Sigmoid colon (tissue), 4 donors: ENCODE measurements at regions not wholly inside any gene's neighbourhood (a gene's known extent, or its start where the extent isn't known, plus 50 kb on each side); places are given as distances from the start of the nearest gene placed in this dataset.

Experiments used
- EP300 ChIP-seq, 4 donors: sonication (generic); formaldehyde crosslinking; IDR thresholded peaks; one replicate each; pipeline ENCODE4 v1.6.1; 2017; ENCODE audit warnings: antibody characterized with exemption in 4 of 4
- POLR2A ChIP-seq, 2 donors: fragments of 450-650 bp; IDR thresholded peaks; one replicate each; pipeline ENCODE4 v1.6.1; 2016; ENCODE audit warnings: antibody characterized with exemption in 2 of 2, mild to moderate bottlenecking in 2 of 2, moderate library complexity in 2 of 2
- POLR2AphosphoS5 ChIP-seq, 4 donors: sonication (generic); formaldehyde crosslinking; IDR thresholded peaks; one replicate each; pipeline ENCODE4 v1.6.1; 2017; ENCODE audit warnings: antibody characterized with exemption in 4 of 4
- TF ChIP-seq, protein P1 (sequence below), 4 experiments: fragments of 450-650 bp in 3 of 4; fragments of 200-600 bp in 1 of 4; IDR thresholded peaks; one replicate each; pipeline ENCODE4 v1.5.1; 2016 to 2019; ENCODE audit warnings: antibody characterized with exemption in 4 of 4, mild to moderate bottlenecking in 3 of 4, moderate library complexity in 2 of 4

DNA sequence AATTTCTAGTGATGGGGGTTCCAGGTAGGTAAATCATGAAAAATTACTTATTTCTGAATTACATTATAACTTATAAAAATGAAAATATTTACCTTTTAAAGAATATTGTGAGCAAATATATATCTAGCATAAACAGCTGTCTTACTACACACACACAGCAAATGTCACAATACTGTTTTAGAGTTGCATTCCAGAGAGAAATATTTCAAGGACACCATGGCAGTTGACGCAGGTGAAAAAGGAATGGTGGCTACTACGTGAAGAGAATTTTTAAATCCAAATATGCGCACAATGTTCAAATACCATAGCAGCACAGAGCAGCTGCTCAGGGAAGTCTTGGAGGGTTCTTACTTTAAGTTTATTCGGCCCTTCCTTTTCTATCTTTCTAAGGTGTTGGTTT is 356.2 kb downstream of the CGGBP1 start:
- TF ChIP-seq, protein P1, sequence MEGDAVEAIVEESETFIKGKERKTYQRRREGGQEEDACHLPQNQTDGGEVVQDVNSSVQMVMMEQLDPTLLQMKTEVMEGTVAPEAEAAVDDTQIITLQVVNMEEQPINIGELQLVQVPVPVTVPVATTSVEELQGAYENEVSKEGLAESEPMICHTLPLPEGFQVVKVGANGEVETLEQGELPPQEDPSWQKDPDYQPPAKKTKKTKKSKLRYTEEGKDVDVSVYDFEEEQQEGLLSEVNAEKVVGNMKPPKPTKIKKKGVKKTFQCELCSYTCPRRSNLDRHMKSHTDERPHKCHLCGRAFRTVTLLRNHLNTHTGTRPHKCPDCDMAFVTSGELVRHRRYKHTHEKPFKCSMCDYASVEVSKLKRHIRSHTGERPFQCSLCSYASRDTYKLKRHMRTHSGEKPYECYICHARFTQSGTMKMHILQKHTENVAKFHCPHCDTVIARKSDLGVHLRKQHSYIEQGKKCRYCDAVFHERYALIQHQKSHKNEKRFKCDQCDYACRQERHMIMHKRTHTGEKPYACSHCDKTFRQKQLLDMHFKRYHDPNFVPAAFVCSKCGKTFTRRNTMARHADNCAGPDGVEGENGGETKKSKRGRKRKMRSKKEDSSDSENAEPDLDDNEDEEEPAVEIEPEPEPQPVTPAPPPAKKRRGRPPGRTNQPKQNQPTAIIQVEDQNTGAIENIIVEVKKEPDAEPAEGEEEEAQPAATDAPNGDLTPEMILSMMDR (IDR thresholded peaks at IDR 0.05) = no peak
- TF ChIP-seq POLR2AphosphoS5 (IDR thresholded peaks at IDR 0.05) = no peak
- no peak for TF ChIP-seq POLR2A (IDR thresholded peaks at IDR 0.05)
- no peak for TF ChIP-seq EP300 (IDR thresholded peaks at IDR 0.05)
